ENCODE measurements at regions not wholly inside any gene's neighbourhood (a gene's known extent, or its start where the extent isn't known, plus 50 kb on each side); places are given as distances from the start of the nearest gene placed in this dataset.
"Not testable (repeated sequence)": the region's sequence is repeated elsewhere in the genome, so short reads cannot be mapped to it uniquely, and the experiment has no call there.

GRCh38 chr2:143926736-143927135 is 593.2 kb downstream of the ZEB2 start:
- Histone ChIP-seq H3K4me3 (ENCODE audit: low read length) (no peak overlapping the region), H3K9ac (ENCODE audit: low read length) (no peak overlapping the region), H2AFZ (ENCODE audit: low read length) (no peak overlapping the region), H3K27me3 (ENCODE audit: low read length) (no peaks in the 10 kb centered on the region), H3K79me2 (ENCODE audit: low read length) (no peaks in the 10 kb centered on the region), H3K4me1 (ENCODE audit: low read length) (no peaks in the 10 kb centered on the region), H3K4me2 (ENCODE audit: low read depth, low read length, poor library complexity, severe bottlenecking) (no peak overlapping the region), H3K36me3 (ENCODE audit: insufficient read depth, low read length) (no peaks in the 10 kb centered on the region), H3K27ac (ENCODE audit: low read length) (no peak overlapping the region), H3K9me3 (ENCODE audit: low read length) (no peaks in the 10 kb centered on the region), H4K20me1 (ENCODE audit: insufficient read depth, low read depth, low read length) (no peaks in the 10 kb centered on the region), H3K9me2 (replicated peaks; ENCODE audit: insufficient read depth, low read length) (no peaks in the 10 kb centered on the region)
- no peak for DNase-seq

GRCh38 chr2:143922261-143922830 is 597.6 kb downstream of the ZEB2 start:
- not testable (repeated sequence) for H3K36me3 ChIP-seq (ENCODE audit: insufficient read depth, low read length); H3K4me2 ChIP-seq (ENCODE audit: low read depth, low read length, poor library complexity, severe bottlenecking); H3K9me2 ChIP-seq (replicated peaks; ENCODE audit: insufficient read depth, low read length); H3K79me2 ChIP-seq (ENCODE audit: low read length); DNase-seq; H3K9me3 ChIP-seq (ENCODE audit: low read length); H2AFZ ChIP-seq (ENCODE audit: low read length); H3K27me3 ChIP-seq (ENCODE audit: low read length); H3K9ac ChIP-seq (ENCODE audit: low read length); H3K4me1 ChIP-seq (ENCODE audit: low read length); H4K20me1 ChIP-seq (ENCODE audit: insufficient read depth, low read depth, low read length); H3K4me3 ChIP-seq (ENCODE audit: low read length); H3K27ac ChIP-seq (ENCODE audit: low read length)

GRCh38 chr2:143918465-143918989 is 601.4 kb downstream of the ZEB2 start:
- H3K27me3 ChIP-seq (ENCODE audit: low read length) = no peaks in the 10 kb centered on the region
- no peak overlapping the region for H3K4me3 ChIP-seq (ENCODE audit: low read length)
- H3K79me2 ChIP-seq (ENCODE audit: low read length) = no peaks in the 10 kb centered on the region
- H3K36me3 ChIP-seq (ENCODE audit: insufficient read depth, low read length) = no peaks in the 10 kb centered on the region
- H3K9me2 ChIP-seq (replicated peaks; ENCODE audit: insufficient read depth, low read length) = peaks cover 5% of the 10 kb centered on the region; the same call in 1 of the 2 replicates
- no peak overlapping the region for H3K9ac ChIP-seq (ENCODE audit: low read length)
- no peak overlapping the region for H3K27ac ChIP-seq (ENCODE audit: low read length)
- H2AFZ ChIP-seq (ENCODE audit: low read length) = no peak overlapping the region
- H3K4me2 ChIP-seq (ENCODE audit: low read depth, low read length, poor library complexity, severe bottlenecking) = no peak overlapping the region
- H4K20me1 ChIP-seq (ENCODE audit: insufficient read depth, low read depth, low read length) = no peaks in the 10 kb centered on the region
- DNase-seq = no peak
- H3K9me3 ChIP-seq (ENCODE audit: low read length) = peaks cover 3% of the 10 kb centered on the region; the same call in 1 of the 2 replicates
- H3K4me1 ChIP-seq (ENCODE audit: low read length) = no peaks in the 10 kb centered on the region

- no peaks in the 10 kb centered on the region for H3K4me1 ChIP-seq (ENCODE audit: low read length)
- no peak overlapping the region for H3K4me2 ChIP-seq (ENCODE audit: low read depth, low read length, poor library complexity, severe bottlenecking)
- peaks cover 3% of the 10 kb centered on the region; the same call in 1 of the 2 replicates for H3K9me3 ChIP-seq (ENCODE audit: low read length)
- H3K27me3 ChIP-seq (ENCODE audit: low read length) = no peaks in the 10 kb centered on the region
- no peak for DNase-seq
- H3K4me3 ChIP-seq (ENCODE audit: low read length) = no peak overlapping the region
- no peak overlapping the region for H3K27ac ChIP-seq (ENCODE audit: low read length)
- H3K9me2 ChIP-seq (replicated peaks; ENCODE audit: insufficient read depth, low read length) = peaks cover 5% of the 10 kb centered on the region; the same call in 1 of the 2 replicates
- no peaks in the 10 kb centered on the region for H3K79me2 ChIP-seq (ENCODE audit: low read length)
- no peak overlapping the region for H3K9ac ChIP-seq (ENCODE audit: low read length)
- no peak overlapping the region for H2AFZ ChIP-seq (ENCODE audit: low read length)
- H4K20me1 ChIP-seq (ENCODE audit: insufficient read depth, low read depth, low read length) = no peaks in the 10 kb centered on the region
- H3K36me3 ChIP-seq (ENCODE audit: insufficient read depth, low read length) = no peaks in the 10 kb centered on the region
Observed at GRCh38 chr2:143916781-143917180, 603.1 kb downstream of the ZEB2 start.

GRCh38 chr2:143909577-143910353 is 610.2 kb downstream of the ZEB2 start:
- no peak overlapping the region for H2AFZ ChIP-seq (ENCODE audit: low read length)
- no peaks in the 10 kb centered on the region for H3K4me1 ChIP-seq (ENCODE audit: low read length)
- no peak overlapping the region for H3K4me3 ChIP-seq (ENCODE audit: low read length)

GRCh38 chr2:143908843-143909242 is 611.1 kb downstream of the ZEB2 start:
- no peak for DNase-seq
- Histone ChIP-seq H3K9me2 (replicated peaks; ENCODE audit: insufficient read depth, low read length) (no peaks in the 10 kb centered on the region), H3K4me3 (ENCODE audit: low read length) (no peak overlapping the region), H3K27me3 (ENCODE audit: low read length) (no peaks in the 10 kb centered on the region), H3K27ac (ENCODE audit: low read length) (no peak overlapping the region), H3K36me3 (ENCODE audit: insufficient read depth, low read length) (no peaks in the 10 kb centered on the region), H3K4me1 (ENCODE audit: low read length) (no peaks in the 10 kb centered on the region), H3K79me2 (ENCODE audit: low read length) (no peaks in the 10 kb centered on the region), H3K9ac (ENCODE audit: low read length) (no peak overlapping the region), H4K20me1 (ENCODE audit: insufficient read depth, low read depth, low read length) (no peaks in the 10 kb centered on the region), H3K9me3 (ENCODE audit: low read length) (no peaks in the 10 kb centered on the region), H2AFZ (ENCODE audit: low read length) (no peak overlapping the region), H3K4me2 (ENCODE audit: low read depth, low read length, poor library complexity, severe bottlenecking) (no peak overlapping the region)

More at GRCh38 chr2:143909577-143910353, 610.2 kb downstream of the ZEB2 start:
- Histone ChIP-seq H3K9me3 (ENCODE audit: low read length) (no peaks in the 10 kb centered on the region), H3K27ac (ENCODE audit: low read length) (no peak overlapping the region), H3K9me2 (replicated peaks; ENCODE audit: insufficient read depth, low read length) (no peaks in the 10 kb centered on the region), H3K36me3 (ENCODE audit: insufficient read depth, low read length) (no peaks in the 10 kb centered on the region), H3K9ac (ENCODE audit: low read length) (no peak overlapping the region), H4K20me1 (ENCODE audit: insufficient read depth, low read depth, low read length) (no peaks in the 10 kb centered on the region), H3K79me2 (ENCODE audit: low read length) (no peaks in the 10 kb centered on the region), H3K27me3 (ENCODE audit: low read length) (no peaks in the 10 kb centered on the region), H3K4me2 (ENCODE audit: low read depth, low read length, poor library complexity, severe bottlenecking) (no peak overlapping the region)
- no peak for DNase-seq

GRCh38 chr2:143907801-143908200 is 612.1 kb downstream of the ZEB2 start:
- Histone ChIP-seq H2AFZ (ENCODE audit: low read length) (no peak overlapping the region), H3K9ac (ENCODE audit: low read length) (no peak overlapping the region), H3K4me3 (ENCODE audit: low read length) (no peak overlapping the region), H4K20me1 (ENCODE audit: insufficient read depth, low read depth, low read length) (no peaks in the 10 kb centered on the region), H3K4me2 (ENCODE audit: low read depth, low read length, poor library complexity, severe bottlenecking) (no peak overlapping the region), H3K36me3 (ENCODE audit: insufficient read depth, low read length) (no peaks in the 10 kb centered on the region), H3K9me2 (replicated peaks; ENCODE audit: insufficient read depth, low read length) (no peaks in the 10 kb centered on the region), H3K9me3 (ENCODE audit: low read length) (no peaks in the 10 kb centered on the region), H3K79me2 (ENCODE audit: low read length) (no peaks in the 10 kb centered on the region), H3K4me1 (ENCODE audit: low read length) (no peaks in the 10 kb centered on the region), H3K27me3 (ENCODE audit: low read length) (no peaks in the 10 kb centered on the region), H3K27ac (ENCODE audit: low read length) (no peak overlapping the region)
- no peak for DNase-seq

- Histone ChIP-seq H3K9me2 (replicated peaks; ENCODE audit: insufficient read depth, low read length) (no peaks in the 10 kb centered on the region), H3K36me3 (ENCODE audit: insufficient read depth, low read length) (no peaks in the 10 kb centered on the region)
- DNase-seq = no peak
Observed at GRCh38 chr2:143906850-143907249, 613.1 kb downstream of the ZEB2 start.

More at GRCh38 chr2:143906850-143907249, 613.1 kb downstream of the ZEB2 start:
- Histone ChIP-seq H3K4me1 (ENCODE audit: low read length) (no peaks in the 10 kb centered on the region), H3K27me3 (ENCODE audit: low read length) (no peaks in the 10 kb centered on the region), H3K79me2 (ENCODE audit: low read length) (no peaks in the 10 kb centered on the region), H3K9me3 (ENCODE audit: low read length) (no peaks in the 10 kb centered on the region), H3K4me3 (ENCODE audit: low read length) (no peak overlapping the region), H2AFZ (ENCODE audit: low read length) (no peak overlapping the region), H3K9ac (ENCODE audit: low read length) (no peak overlapping the region), H3K27ac (ENCODE audit: low read length) (no peak overlapping the region), H4K20me1 (ENCODE audit: insufficient read depth, low read depth, low read length) (no peaks in the 10 kb centered on the region), H3K4me2 (ENCODE audit: low read depth, low read length, poor library complexity, severe bottlenecking) (no peak overlapping the region)
